ENCODE measurements at regions not wholly inside any gene's neighbourhood (a gene's known extent, or its start where the extent isn't known, plus 50 kb on each side); places are given as distances from the start of the nearest gene placed in this dataset.
A peak's percentile ranks its signal among the peaks of the same experiment; 100 is the strongest.

DNA sequence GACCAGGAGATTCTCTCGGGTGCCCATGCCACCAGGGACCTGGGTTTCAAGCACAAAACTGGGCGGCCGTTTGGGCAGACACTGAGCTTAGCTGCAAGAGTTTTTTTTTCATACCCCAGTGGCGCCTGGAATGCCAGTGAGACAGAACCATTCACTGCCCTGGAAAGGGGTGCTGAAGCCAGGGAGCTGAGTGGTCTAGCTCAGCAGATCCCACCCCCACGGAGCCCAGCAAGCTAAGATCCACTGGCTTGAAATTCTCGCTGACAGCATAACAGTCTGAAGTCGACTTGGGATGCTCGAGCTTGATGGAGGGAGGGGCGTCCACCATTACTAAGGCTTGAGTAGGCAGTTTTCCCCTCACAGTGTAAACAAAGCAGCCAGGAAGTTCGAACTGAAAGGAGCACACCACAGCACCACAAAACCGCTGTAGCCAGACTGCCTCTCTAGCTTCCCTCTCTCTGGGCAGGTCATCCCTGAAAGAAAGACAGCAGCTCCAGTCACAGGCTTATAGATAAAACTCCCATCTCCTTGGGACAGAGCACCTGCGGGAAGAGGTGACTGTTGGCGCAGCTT is 157.7 kb downstream of the GIPC2 start:
- peak; percentile 21 for DNase-seq

GRCh38 chr1:78210175-78210574 is 164.4 kb downstream of the GIPC2 start:
- no peak for DNase-seq

- DNase-seq, result no peak
These were observed 165.8 kb downstream of the GIPC2 start for GRCh38 chr1:78211483-78212092.

DNA sequence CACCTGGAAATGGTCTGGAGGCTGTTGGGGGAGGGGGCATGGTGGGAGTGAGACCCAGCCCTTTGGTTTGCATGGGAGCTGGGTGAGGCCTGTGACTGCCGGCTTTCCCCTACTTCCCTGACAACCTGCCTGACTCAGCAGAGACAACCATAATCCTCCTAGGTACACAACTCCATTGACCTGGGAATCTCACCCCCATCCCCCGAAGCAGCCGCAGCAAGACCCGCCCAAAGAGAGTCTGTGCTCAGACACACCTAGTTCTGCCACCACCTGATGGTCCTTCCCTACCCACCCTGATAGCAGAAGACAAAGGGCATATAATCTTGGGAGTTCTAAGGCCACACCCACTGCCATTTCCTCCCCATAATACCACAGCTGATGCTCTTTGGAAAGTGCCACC is 168.6 kb downstream of the GIPC2 start:
- no peak for DNase-seq

DNA sequence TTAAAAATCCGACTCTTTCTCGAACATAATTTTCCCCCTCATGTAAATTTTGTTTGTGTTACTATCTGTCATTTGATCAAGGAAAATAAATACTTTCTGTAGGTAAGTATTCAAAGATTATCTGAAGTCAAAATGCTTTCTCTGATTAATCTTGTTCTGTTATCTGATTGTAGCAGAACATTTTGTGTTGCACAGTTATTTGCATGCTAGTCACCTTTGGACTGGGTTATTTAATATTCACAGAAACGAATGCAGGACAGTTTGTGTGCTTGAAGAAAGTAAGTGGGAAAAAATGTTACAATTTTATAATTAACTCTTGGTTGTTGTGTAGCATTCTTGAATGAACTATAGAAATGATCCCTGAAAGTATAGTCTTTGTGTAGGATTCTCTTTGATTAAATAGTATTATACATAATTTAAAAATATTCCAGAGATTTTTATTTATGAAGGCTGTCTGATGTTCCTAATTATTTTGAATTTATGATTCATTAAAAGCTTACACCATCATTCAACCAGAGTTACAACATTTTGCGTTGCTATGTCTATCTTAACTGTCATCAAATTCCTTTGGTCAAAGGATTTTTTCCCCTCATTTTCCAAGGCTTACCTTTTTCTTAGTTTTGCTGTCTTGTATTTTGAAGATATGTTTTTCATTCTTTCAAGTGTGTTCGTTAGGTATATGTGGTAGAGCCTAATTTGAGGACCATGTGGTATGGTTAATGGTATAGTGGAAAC is 176.6 kb downstream of the GIPC2 start:
- DNase-seq, result no peak

- DNase-seq, result no peak
These were observed 177.2 kb downstream of the GIPC2 start for GRCh38 chr1:78222960-78223358.

DNA sequence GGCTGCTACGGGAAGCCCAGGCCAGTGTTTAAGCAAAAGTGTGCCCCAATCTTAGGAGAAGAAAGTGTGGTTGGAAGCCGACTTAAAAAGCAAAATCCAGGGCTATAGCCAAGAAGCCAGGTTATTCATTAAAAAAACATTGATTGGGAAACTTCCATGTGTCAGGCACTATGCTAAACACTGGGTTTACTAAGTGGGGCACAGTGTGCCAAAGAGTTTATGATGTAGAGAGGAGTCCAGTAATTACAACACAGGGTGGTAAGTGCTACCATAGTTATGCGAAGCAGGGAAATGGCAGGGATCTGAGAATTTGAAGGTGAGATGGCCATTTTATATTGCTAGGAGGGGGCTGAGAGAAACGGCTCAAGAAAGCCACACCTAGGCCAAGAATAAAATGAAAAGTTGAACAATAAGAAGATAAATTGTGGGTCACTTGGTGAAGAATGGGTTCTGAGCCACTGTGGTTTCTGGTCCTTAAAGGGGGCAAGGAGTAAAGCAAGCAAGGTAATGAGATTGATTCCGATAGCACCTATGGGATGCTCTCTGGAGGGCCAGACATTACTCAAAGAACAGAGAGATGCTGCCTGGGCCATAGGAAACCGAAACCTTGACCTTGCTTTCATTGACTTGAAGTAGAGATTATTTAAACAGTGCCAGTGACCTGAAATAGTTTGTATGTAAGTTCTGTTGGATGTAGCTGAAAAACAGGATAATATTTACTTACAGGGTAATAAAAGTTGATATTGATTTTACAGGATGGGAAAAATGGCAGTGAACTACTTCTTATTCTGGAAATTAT is 177.8 kb downstream of the GIPC2 start:
- no peak for DNase-seq

- DNase-seq, result no peak
These were observed 178.6 kb downstream of the GIPC2 start for GRCh38 chr1:78224246-78224785.

DNA sequence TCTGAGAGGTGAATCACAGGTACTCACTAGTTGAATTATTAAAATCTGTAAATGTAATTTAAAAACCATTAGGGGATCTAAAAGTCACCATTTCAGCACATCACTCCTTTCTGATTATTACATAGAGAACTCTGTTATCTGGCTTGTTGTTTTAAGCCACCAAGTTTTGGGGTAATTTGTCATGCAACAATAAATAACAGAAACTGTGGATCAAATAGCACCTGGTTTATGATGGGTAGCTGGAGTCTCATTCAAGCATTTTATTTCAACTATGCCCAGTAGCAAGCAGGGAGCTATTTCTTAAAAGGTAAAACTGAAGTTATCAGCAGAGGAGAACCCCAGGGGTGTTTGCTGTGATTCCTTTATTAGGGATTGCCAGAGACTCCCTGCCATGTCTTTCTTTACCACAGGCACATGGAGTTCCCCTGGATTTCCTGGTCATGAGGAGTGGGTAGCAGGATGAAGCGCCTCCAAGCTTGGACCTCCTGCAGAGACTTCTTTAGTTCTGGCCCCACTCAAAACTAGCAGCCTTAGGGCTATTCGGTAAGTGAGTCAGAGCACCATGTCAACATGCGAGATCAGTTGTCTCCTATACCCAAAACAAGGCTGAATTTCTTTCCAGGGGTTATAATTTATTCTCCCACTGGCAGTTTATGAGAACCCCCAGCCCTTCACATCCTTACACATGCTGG is 179.2 kb downstream of the GIPC2 start:
- DNase-seq, result no peak

DNA sequence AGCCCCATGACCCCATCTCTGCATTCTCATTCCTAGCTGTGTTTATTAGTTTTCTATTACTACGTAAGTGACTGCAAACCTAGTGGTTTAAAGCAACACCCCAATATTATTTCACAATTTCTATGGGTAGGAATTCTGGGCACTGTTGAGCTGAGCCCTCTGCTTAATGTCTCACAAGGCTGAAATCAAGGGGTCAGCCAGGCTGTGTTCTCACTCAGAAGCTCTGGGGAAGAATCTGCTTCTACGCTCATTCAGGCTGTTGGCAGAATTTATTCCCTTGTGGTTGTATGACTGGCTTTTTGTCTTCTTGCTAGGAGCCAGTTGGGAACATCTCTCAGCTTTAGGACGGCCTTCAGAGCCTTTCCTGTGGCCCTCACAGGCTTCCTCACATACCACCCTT is 181.0 kb downstream of the GIPC2 start:
- DNase-seq, result no peak

DNA sequence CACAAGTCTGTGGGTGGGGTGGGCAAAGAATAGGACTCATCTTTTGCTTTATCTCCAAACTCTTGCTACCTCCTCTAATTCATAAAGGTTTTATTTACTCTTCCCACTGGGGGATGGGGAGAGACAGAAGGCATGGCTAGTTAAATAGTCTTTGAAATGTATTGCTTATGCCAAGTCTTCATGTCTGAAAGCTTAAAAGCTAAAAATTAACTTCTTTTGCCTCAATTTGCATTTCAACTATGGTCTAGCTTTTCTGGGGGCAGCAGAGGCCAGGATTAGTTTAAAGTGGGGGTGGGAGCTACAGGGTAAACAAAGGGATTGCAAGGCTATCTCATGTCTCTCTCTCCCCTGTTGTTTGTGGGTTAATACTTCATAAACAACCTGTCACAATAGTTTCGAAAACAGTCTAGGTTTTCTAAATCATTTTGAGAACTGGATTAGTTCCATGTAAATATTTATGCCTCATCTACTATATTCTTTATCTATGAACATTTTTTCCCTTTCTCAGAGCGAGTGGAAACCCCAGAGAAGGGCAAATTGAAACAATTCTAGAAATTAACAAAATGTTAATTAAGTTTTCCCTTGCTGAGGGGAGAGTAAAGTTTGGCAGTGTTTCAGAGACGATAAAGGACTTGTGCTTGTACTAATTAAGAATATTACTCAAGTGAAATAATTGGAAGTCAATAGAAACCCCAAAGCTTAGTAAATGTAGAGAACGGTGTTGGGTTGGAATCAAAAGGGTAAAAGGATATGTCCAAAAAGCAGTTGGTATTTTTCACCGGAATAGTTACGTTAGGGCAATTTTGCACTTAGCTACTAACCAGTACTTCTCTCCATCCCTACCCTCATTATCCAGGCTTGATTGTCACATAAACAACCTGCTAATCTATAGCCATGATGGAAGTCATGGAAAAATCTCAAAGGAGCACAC is 182.2 kb downstream of the GIPC2 start:
- no peak for DNase-seq

DNA sequence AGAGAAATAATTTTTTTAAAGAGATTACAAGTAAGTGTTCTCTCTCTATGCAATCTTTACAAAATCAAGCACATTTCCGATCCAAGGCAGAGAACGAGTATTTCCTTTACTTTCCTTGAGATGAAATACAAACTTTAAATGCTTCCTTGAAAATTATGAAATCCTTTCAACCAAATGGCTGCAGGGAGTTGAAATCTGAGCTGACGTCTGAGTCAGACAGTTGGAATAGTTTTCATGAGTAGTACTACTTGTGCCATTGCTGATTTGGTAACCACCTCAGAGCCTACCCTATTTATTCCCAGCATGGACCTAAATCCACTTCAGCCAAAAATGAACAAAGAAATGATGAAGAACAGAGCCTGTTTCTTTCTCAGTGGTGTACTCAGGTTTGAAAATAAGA is 183.6 kb downstream of the GIPC2 start:
- no peak for DNase-seq

GRCh38 chr1:78231477-78231876 is 185.7 kb downstream of the GIPC2 start:
- no peak for DNase-seq

DNA sequence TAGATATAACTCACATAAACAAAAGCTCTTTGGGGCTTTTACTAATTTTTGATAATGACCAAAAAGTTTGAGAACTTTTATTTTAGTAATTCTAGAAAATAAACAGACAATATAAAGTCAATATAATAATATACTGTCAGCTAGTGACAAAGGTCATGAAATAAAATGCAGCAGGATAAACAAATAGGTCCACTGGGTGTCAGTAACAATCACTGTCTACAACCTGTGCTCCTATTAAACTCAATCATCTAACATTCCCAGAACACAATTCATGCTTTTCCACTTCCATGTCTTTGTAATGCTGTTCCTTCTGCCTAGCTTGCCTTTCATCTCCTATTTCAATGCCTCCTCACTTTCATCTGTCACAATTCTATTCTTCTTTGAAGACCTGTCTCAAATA is 186.1 kb downstream of the GIPC2 start:
- no peak for DNase-seq

- DNase-seq, result no peak
These were observed 186.9 kb downstream of the GIPC2 start for GRCh38 chr1:78232630-78233029.

- no peak for DNase-seq
These were observed 188.7 kb downstream of the GIPC2 start for GRCh38 chr1:78234496-78234895.

DNA sequence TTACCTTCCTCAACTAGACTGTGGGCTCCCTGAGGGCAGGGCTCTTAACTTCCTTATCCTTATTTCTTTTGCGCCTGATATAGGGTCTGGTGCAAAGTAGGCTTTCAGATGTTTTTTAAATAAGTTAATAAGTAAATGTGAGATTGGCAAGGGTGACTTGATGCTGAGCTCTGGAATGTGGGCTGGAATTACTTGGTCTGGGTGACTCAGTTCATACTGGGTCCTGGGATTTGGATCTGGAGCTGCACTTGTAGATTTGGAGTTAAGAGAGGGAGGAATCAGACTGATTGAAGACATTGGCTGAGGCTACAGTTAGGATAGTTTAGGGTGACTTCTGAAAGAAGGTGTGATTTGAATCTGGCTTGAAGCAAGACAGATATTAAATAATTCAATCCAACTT is 190.9 kb downstream of the GIPC2 start:
- DNase-seq, result no peak

DNA sequence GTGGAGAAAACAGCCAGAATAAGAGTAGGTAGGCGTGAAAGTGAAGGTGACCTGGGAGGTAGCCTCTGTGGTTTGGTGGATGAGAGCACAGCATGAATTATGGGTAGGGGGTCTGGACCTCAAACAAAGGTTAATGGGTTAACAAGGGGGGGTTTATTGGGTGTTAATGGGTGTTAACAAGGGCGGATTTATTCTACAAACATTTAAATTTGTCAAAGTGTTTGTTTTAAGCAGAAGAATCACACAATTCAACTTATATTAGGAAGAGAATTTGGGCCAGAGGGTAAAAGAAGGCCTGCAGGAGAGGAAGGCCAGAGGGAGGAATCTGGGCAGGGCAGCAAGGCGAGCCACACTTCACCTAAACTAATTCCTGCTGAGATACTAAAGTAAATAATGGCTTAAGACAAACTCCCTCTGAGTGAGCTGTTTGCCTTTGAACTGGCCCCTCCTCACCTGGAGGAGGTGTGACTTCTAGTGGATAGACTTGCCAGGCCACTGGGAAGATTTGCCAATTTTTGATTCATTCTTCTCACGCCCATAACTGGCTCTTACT is 191.7 kb downstream of the GIPC2 start:
- DNase-seq, result no peak

- no peak for DNase-seq
These were observed 194.4 kb downstream of the GIPC2 start for GRCh38 chr1:78240191-78240590.

- DNase-seq, result no peak
These were observed 195.0 kb downstream of the GIPC2 start for GRCh38 chr1:78240755-78241154.

- no peak for DNase-seq
These were observed 201.3 kb downstream of the GIPC2 start for GRCh38 chr1:78247079-78247478.
